ENCODE measurements at regions not wholly inside any gene's neighbourhood (a gene's known extent, or its start where the extent isn't known, plus 50 kb on each side); places are given as distances from the start of the nearest gene placed in this dataset.

- Mint-ChIP-seq H3K27me3 (no peaks in the 10 kb centered on the region), H3K36me3 (ENCODE audit: low read depth) (no peaks in the 10 kb centered on the region), H3K4me3 (no peak overlapping the region), H3K9me3 (no peaks in the 10 kb centered on the region), H3K27ac (no peak overlapping the region), H3K4me1 (peaks cover 32% of the 10 kb centered on the region)
- no peak for DNase-seq
- POLR2A ChIA-PET, result no interaction called here
- CTCF ChIA-PET, result no interaction called here
Measured at GRCh38 chr2:48116497-48116896, 198.0 kb upstream of the FOXN2 start.

- POLR2A ChIA-PET, result no interaction called here
- H3K27me3 Mint-ChIP-seq, result no peaks in the 10 kb centered on the region
- no peak overlapping the region for H3K27ac Mint-ChIP-seq
- CTCF ChIA-PET, result interaction anchor here (0.6 to 1.6 kb wide), 2 partner anchors 22 to 30 kb away, joined by 3 read pairs; no protein-coding TSS in a partner anchor
- no peak overlapping the region for H3K4me3 Mint-ChIP-seq
- H3K9me3 Mint-ChIP-seq, result no peaks in the 10 kb centered on the region
- DNase-seq, result no peak
- peaks cover 26% of the 10 kb centered on the region for H3K4me1 Mint-ChIP-seq
- no peaks in the 10 kb centered on the region for H3K36me3 Mint-ChIP-seq (ENCODE audit: low read depth)
Measured at GRCh38 chr2:48118895-48119294, 195.6 kb upstream of the FOXN2 start.

- Mint-ChIP-seq H3K27me3 (no peaks in the 10 kb centered on the region), H3K36me3 (ENCODE audit: low read depth) (no peaks in the 10 kb centered on the region), H3K27ac (no peak overlapping the region), H3K4me1 (peaks cover 21% of the 10 kb centered on the region), H3K4me3 (no peak overlapping the region), H3K9me3 (no peaks in the 10 kb centered on the region)
- POLR2A ChIA-PET, result no interaction called here
- CTCF ChIA-PET, result interaction anchor here (0.6 kb wide), 1 partner anchor 1109 kb away, joined by 4 read pairs; no protein-coding TSS in a partner anchor
- no peak for DNase-seq
Measured at GRCh38 chr2:48120112-48120511, 194.4 kb upstream of the FOXN2 start.

GRCh38 chr2:48120759-48121242 is 193.7 kb upstream of the FOXN2 start:
- Mint-ChIP-seq H3K9me3 (no peaks in the 10 kb centered on the region), H3K27ac (no peak overlapping the region), H3K4me3 (no peak overlapping the region), H3K4me1 (peaks cover 21% of the 10 kb centered on the region), H3K27me3 (no peaks in the 10 kb centered on the region), H3K36me3 (ENCODE audit: low read depth) (no peaks in the 10 kb centered on the region)
- DNase-seq, result no peak
- ChIA-PET POLR2A (no interaction called here), CTCF (interaction anchor here (0.7 kb wide), 1 partner anchor 733 kb away, joined by 3 read pairs; no protein-coding TSS in a partner anchor)

- ChIA-PET POLR2A (no interaction called here), CTCF (no interaction called here)
- Mint-ChIP-seq H3K4me3 (no peak overlapping the region), H3K36me3 (ENCODE audit: low read depth) (no peaks in the 10 kb centered on the region), H3K9me3 (no peaks in the 10 kb centered on the region), H3K4me1 (peaks cover 21% of the 10 kb centered on the region), H3K27me3 (no peaks in the 10 kb centered on the region), H3K27ac (no peak overlapping the region)
- no peak for DNase-seq
Measured at GRCh38 chr2:48122166-48122565, 192.3 kb upstream of the FOXN2 start.

GRCh38 chr2:48124592-48124991 is 189.9 kb upstream of the FOXN2 start:
- no peak overlapping the region for H3K27ac Mint-ChIP-seq
- no peaks in the 10 kb centered on the region for H3K36me3 Mint-ChIP-seq (ENCODE audit: low read depth)
- POLR2A ChIA-PET, result no interaction called here
- peaks cover 21% of the 10 kb centered on the region for H3K4me1 Mint-ChIP-seq
- DNase-seq, result no peak
- H3K4me3 Mint-ChIP-seq, result no peak overlapping the region
- H3K9me3 Mint-ChIP-seq, result no peaks in the 10 kb centered on the region
- no peaks in the 10 kb centered on the region for H3K27me3 Mint-ChIP-seq
- CTCF ChIA-PET, result interaction anchor here (1.9 kb wide), 1 partner anchor 21 kb away, joined by 6 read pairs; no protein-coding TSS in a partner anchor

GRCh38 chr2:48126162-48126561 is 188.3 kb upstream of the FOXN2 start:
- Mint-ChIP-seq H3K9me3 (no peaks in the 10 kb centered on the region), H3K27ac (no peak overlapping the region), H3K4me3 (no peak overlapping the region), H3K36me3 (ENCODE audit: low read depth) (no peaks in the 10 kb centered on the region), H3K27me3 (no peaks in the 10 kb centered on the region), H3K4me1 (peaks cover 18% of the 10 kb centered on the region)
- no peak for DNase-seq
- ChIA-PET CTCF (no interaction called here), POLR2A (no interaction called here)

- ChIA-PET POLR2A (no interaction called here), CTCF (interaction anchor here (0.8 to 1.3 kb wide), 2 partner anchors 21 to 110 kb away, joined by 3 read pairs; no protein-coding TSS in a partner anchor)
- Mint-ChIP-seq H3K4me1 (peaks cover 7% of the 10 kb centered on the region), H3K36me3 (ENCODE audit: low read depth) (no peaks in the 10 kb centered on the region), H3K9me3 (no peaks in the 10 kb centered on the region), H3K27me3 (no peaks in the 10 kb centered on the region), H3K27ac (no peak overlapping the region), H3K4me3 (no peak overlapping the region)
- DNase-seq, result no peak
Measured at GRCh38 chr2:48127612-48128191, 186.8 kb upstream of the FOXN2 start.

GRCh38 chr2:48129293-48129950 is 185.1 kb upstream of the FOXN2 start:
- H3K27ac Mint-ChIP-seq, result no peak overlapping the region
- no peaks in the 10 kb centered on the region for H3K9me3 Mint-ChIP-seq
- DNase-seq, result no peak
- ChIA-PET POLR2A (no interaction called here), CTCF (no interaction called here)
- no peaks in the 10 kb centered on the region for H3K27me3 Mint-ChIP-seq
- H3K4me3 Mint-ChIP-seq, result no peak overlapping the region
- peaks cover 5% of the 10 kb centered on the region for H3K4me1 Mint-ChIP-seq
- no peaks in the 10 kb centered on the region for H3K36me3 Mint-ChIP-seq (ENCODE audit: low read depth)

GRCh38 chr2:48131539-48132270 is 182.8 kb upstream of the FOXN2 start:
- CTCF ChIA-PET, result no interaction called here
- POLR2A ChIA-PET, result no interaction called here
- no peak overlapping the region for H3K4me3 Mint-ChIP-seq
- no peak for DNase-seq
- H3K27me3 Mint-ChIP-seq, result no peaks in the 10 kb centered on the region
- H3K4me1 Mint-ChIP-seq, result peaks cover 5% of the 10 kb centered on the region
- no peak overlapping the region for H3K27ac Mint-ChIP-seq
- H3K36me3 Mint-ChIP-seq (ENCODE audit: low read depth), result no peaks in the 10 kb centered on the region
- H3K9me3 Mint-ChIP-seq, result no peaks in the 10 kb centered on the region

- peaks cover 5% of the 10 kb centered on the region for H3K4me1 Mint-ChIP-seq
- ChIA-PET POLR2A (no interaction called here), CTCF (no interaction called here)
- no peaks in the 10 kb centered on the region for H3K36me3 Mint-ChIP-seq (ENCODE audit: low read depth)
- H3K27ac Mint-ChIP-seq, result no peak overlapping the region
- no peak overlapping the region for H3K4me3 Mint-ChIP-seq
- no peaks in the 10 kb centered on the region for H3K9me3 Mint-ChIP-seq
- DNase-seq, result no peak
- no peaks in the 10 kb centered on the region for H3K27me3 Mint-ChIP-seq
Measured at GRCh38 chr2:48132271-48132625, 182.2 kb upstream of the FOXN2 start.

- Mint-ChIP-seq H3K27me3 (peaks cover 4% of the 10 kb centered on the region), H3K9me3 (no peaks in the 10 kb centered on the region), H3K4me3 (no peak overlapping the region), H3K27ac (no peak overlapping the region), H3K4me1 (peaks cover 5% of the 10 kb centered on the region), H3K36me3 (ENCODE audit: low read depth) (no peaks in the 10 kb centered on the region)
- CTCF ChIA-PET, result no interaction called here
- DNase-seq, result no peak
- POLR2A ChIA-PET, result no interaction called here
Measured at GRCh38 chr2:48134704-48135103, 179.8 kb upstream of the FOXN2 start.

GRCh38 chr2:48135797-48136196 is 178.7 kb upstream of the FOXN2 start:
- H3K4me1 Mint-ChIP-seq, result peaks cover 5% of the 10 kb centered on the region
- no peak overlapping the region for H3K4me3 Mint-ChIP-seq
- no peak overlapping the region for H3K27ac Mint-ChIP-seq
- ChIA-PET CTCF (interaction anchor here (0.5 to 0.9 kb wide), 2 partner anchors 10 to 30 kb away, joined by 3 to 5 read pairs; no protein-coding TSS in a partner anchor), POLR2A (no interaction called here)
- peaks cover 4% of the 10 kb centered on the region for H3K27me3 Mint-ChIP-seq
- no peaks in the 10 kb centered on the region for H3K9me3 Mint-ChIP-seq
- no peaks in the 10 kb centered on the region for H3K36me3 Mint-ChIP-seq (ENCODE audit: low read depth)
- no peak for DNase-seq
